HEK293T (cell line): ENCODE measurements at regions not wholly inside any gene's neighbourhood (a gene's known extent, or its start where the extent isn't known, plus 50 kb on each side); places are given as distances from the start of the nearest gene placed in this dataset.

Source experiments
- FOXM1 ChIP-seq: fragments of 450-650 bp; IDR thresholded peaks from 2 replicates; pipeline ENCODE4 v1.6.1; 2017; ENCODE audit warnings: mild to moderate bottlenecking, borderline replicate concordance
- HDGF ChIP-seq: fragments of 450-650 bp; IDR thresholded peaks from 2 replicates; pipeline ENCODE4 v1.6.1; 2017; ENCODE audit warnings: antibody characterized with exemption, borderline replicate concordance
- SP1 ChIP-seq: fragments of 450-650 bp; IDR thresholded peaks from 2 replicates; pipeline ENCODE4 v1.6.1; 2017
- SUZ12 ChIP-seq: fragments of 450-650 bp; IDR thresholded peaks from 2 replicates; pipeline ENCODE4 v1.6.1; 2016; ENCODE audit warnings: mild to moderate bottlenecking
- TARDBP ChIP-seq: fragments of 450-650 bp; IDR thresholded peaks from 2 replicates; pipeline ENCODE4 v1.6.1; 2016
- ZNF384 ChIP-seq: fragments of 450-650 bp; IDR thresholded peaks from 2 replicates; pipeline ENCODE4 v1.6.1; 2016

GRCh38 chr16:17930280-17930679 is 406.3 kb downstream of the NPIPA8 start:
- no peak for TF ChIP-seq HDGF
- TF ChIP-seq SP1, result no peak
- no peak for TF ChIP-seq FOXM1
- no peak for TF ChIP-seq ZNF384
- no peak for TF ChIP-seq TARDBP
- no peak for TF ChIP-seq SUZ12
